ENCODE measurements at regions not wholly inside any gene's neighbourhood (a gene's known extent, or its start where the extent isn't known, plus 50 kb on each side); places are given as distances from the start of the nearest gene placed in this dataset.

- Histone ChIP-seq H3K36me3 (no peaks in the 10 kb centered on the region), H3K9me3 (peaks cover 0 to 16% (median 0%) of the 10 kb centered on the region in 11 donors), H3K4me3 (no peak overlapping the region), H3K27me3 (no peaks in the 10 kb centered on the region), H3K27ac (no peak overlapping the region), H3K4me1 (no peaks in the 10 kb centered on the region)
- no peak for DNase-seq
- no peak for ATAC-seq
- TF ChIP-seq, protein P1, sequence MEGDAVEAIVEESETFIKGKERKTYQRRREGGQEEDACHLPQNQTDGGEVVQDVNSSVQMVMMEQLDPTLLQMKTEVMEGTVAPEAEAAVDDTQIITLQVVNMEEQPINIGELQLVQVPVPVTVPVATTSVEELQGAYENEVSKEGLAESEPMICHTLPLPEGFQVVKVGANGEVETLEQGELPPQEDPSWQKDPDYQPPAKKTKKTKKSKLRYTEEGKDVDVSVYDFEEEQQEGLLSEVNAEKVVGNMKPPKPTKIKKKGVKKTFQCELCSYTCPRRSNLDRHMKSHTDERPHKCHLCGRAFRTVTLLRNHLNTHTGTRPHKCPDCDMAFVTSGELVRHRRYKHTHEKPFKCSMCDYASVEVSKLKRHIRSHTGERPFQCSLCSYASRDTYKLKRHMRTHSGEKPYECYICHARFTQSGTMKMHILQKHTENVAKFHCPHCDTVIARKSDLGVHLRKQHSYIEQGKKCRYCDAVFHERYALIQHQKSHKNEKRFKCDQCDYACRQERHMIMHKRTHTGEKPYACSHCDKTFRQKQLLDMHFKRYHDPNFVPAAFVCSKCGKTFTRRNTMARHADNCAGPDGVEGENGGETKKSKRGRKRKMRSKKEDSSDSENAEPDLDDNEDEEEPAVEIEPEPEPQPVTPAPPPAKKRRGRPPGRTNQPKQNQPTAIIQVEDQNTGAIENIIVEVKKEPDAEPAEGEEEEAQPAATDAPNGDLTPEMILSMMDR (IDR thresholded peaks at IDR 0.05), result no peak
- intact Hi-C loops (cut with DNase I), result no loop called here
Observed at GRCh38 chr20:16195671-16196070, 377.6 kb downstream of the KIF16B start.

DNA sequence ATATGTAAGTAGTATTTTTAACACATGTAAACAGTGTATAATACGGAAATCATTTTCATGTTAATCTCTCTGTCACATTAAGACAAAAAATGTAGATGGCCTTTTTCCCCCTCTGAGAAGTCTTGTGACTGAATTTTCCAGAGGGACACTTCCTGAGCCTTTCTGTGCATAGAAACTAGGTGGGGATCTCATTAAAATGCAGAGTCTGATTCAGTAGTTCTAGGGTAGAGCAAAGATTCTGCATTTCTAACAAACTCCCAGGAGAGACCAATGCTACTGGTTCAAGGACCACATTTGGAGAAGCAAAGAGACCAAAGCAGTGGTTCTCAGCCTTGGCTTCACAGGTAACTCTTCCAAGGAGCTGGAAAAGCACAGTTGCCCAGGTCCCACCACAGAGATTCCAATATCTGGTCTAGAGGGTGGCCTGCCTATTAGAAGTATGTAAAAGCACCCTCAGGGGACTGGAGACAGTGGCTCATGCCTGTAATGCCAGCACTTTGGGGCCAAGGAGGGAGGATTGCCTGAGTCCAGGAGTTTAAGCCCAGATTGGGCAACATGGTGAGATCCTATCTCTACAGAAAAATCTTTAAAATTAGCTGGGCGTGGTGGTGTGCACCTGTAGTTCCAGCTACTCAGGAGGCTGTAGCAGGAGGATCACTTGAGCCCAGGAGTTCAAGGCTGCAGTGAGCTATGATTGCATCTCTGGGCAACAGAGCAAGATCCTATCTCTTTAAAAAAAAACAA is 378.5 kb downstream of the KIF16B start:
- intact Hi-C loops (cut with DNase I), result no loop called here
- H3K27ac ChIP-seq, result no peak overlapping the region
- no peaks in the 10 kb centered on the region for H3K27me3 ChIP-seq
- no peak overlapping the region for H3K4me3 ChIP-seq
- peaks cover 0 to 15% (median 0%) of the 10 kb centered on the region in 11 donors for H3K9me3 ChIP-seq
- 82 to 86% methylated on average over 2 of the region's 2 CpGs for WGBS, 2 donors
- no peaks in the 10 kb centered on the region for H3K4me1 ChIP-seq
- DNase-seq (no peak), ATAC-seq (no peak)
- TF ChIP-seq, protein P1 (IDR thresholded peaks at IDR 0.05), result no peak
- no peaks in the 10 kb centered on the region for H3K36me3 ChIP-seq

GRCh38 chr20:16191496-16191895 is 381.8 kb downstream of the KIF16B start:
- no peak overlapping the region for H3K27ac ChIP-seq
- intact Hi-C loops (cut with DNase I), result no loop called here
- peaks cover 0 to 5% (median 0%) of the 10 kb centered on the region in 7 donors for H3K27me3 ChIP-seq
- H3K4me3 ChIP-seq, result no peak overlapping the region
- H3K36me3 ChIP-seq, result no peaks in the 10 kb centered on the region
- no peaks in the 10 kb centered on the region for H3K9me3 ChIP-seq
- no peak for DNase-seq
- no peak for ATAC-seq
- no peaks in the 10 kb centered on the region for H3K4me1 ChIP-seq
- WGBS, 2 donors, result 26 to 35% methylated on average over 2 of the region's 2 CpGs
- TF ChIP-seq, protein P1 (IDR thresholded peaks at IDR 0.05), result no peak

DNA sequence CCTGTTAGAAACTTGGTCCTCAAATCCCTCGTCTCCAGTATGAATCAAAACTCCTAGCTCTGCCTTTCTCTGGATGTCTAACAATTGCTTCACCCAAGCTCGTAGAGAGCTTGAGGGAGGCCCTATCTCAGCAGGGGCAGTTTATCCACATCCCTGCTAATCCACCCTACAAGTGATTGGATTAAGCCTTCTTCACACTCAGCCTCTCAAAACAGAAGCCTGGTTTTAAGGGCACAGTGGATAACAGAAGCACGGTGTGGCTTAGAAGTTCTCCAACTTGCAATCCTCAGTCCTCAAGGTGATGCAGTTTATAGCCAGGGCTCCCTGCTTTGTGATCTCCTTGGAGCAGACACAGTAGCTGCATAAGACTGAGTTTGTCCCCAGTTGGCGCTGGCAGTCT is 383.9 kb downstream of the KIF16B start:
- no peaks in the 10 kb centered on the region for H3K36me3 ChIP-seq
- peaks cover 0 to 13% (median 4%) of the 10 kb centered on the region in 7 donors for H3K27me3 ChIP-seq
- 67 to 68% methylated on average over 4 of the region's 4 CpGs for WGBS, 2 donors
- H3K27ac ChIP-seq, result no peak overlapping the region
- intact Hi-C loops (cut with DNase I), result no loop called here
- H3K9me3 ChIP-seq, result no peaks in the 10 kb centered on the region
- H3K4me1 ChIP-seq, result no peaks in the 10 kb centered on the region
- no peak overlapping the region for H3K4me3 ChIP-seq
- no peak for DNase-seq
- ATAC-seq, result no peak
- TF ChIP-seq, protein P1 (IDR thresholded peaks at IDR 0.05), result no peak

All from heart right ventricle (tissue), 16 donors.